Suprapubic skin (tissue), 4 donors: ENCODE measurements at regions not wholly inside any gene's neighbourhood (a gene's known extent, or its start where the extent isn't known, plus 50 kb on each side); places are given as distances from the start of the nearest gene placed in this dataset.

Experiments used
- CTCF ChIP-seq, 2 donors: fragments of 200-600 bp in 1 of 2; fragments of 450-650 bp in 1 of 2; sonication (generic) in 1 of 2; IDR thresholded peaks; one replicate each; pipeline ENCODE4 v1.5.1; 2016 to 2019; ENCODE audit warnings: antibody characterized with exemption in 2 of 2, mild to moderate bottlenecking in 1 of 2, moderate library complexity in 1 of 2
- POLR2A ChIP-seq, 2 donors: fragments of 450-650 bp; IDR thresholded peaks; one replicate each; pipeline ENCODE4 v1.6.1; 2017; ENCODE audit warnings: antibody characterized with exemption in 2 of 2, mild to moderate bottlenecking in 2 of 2, moderate library complexity in 2 of 2
- POLR2AphosphoS5 ChIP-seq, 3 donors: sonication (generic); formaldehyde crosslinking; IDR thresholded peaks; one replicate each; pipeline ENCODE4 v1.6.1; 2017; ENCODE audit warnings: antibody characterized with exemption in 3 of 3

- no peak for TF ChIP-seq POLR2A (IDR thresholded peaks at IDR 0.05)
- no peak for TF ChIP-seq CTCF (IDR thresholded peaks at IDR 0.05)
- TF ChIP-seq POLR2AphosphoS5 (IDR thresholded peaks at IDR 0.05): no peak
Observed at GRCh38 chr4:32261196-32261595, 1541.0 kb downstream of the PCDH7 start.
